AG04450 (cell line): ENCODE measurements at regions not wholly inside any gene's neighbourhood (a gene's known extent, or its start where the extent isn't known, plus 50 kb on each side); places are given as distances from the start of the nearest gene placed in this dataset.
"Not testable (repeated sequence)": the region's sequence is repeated elsewhere in the genome, so short reads cannot be mapped to it uniquely, and the experiment has no call there.

Experiments
- CTCF ChIA-PET: fragments of 300-600, 350-600 bp; formaldehyde crosslinking; extraction: SDS; loops from one replicate; lab custom pipeline; 2022; ENCODE audit warnings: antibody characterized with exemption, inconsistent platforms; lab: Charles Lee
- POLR2A ChIA-PET: fragments of 350-600 bp; formaldehyde crosslinking; extraction: SDS; loops from one replicate; lab custom pipeline; 2021; ENCODE audit warnings: antibody characterized with exemption, inconsistent platforms; lab: Yijun Ruan, JAX
- DNase-seq: peaks from one replicate; pipeline ENCODE4 v3.0.0-alpha.2; 2011; ENCODE audit warnings: low read depth, low spot score
- H3K27ac ChIP-seq: one replicate; pipeline ENCODE4 v1.5.1; 2012; ENCODE audit warnings: low read depth, low read length, control low read depth
- H3K27me3 ChIP-seq: one replicate; pipeline ENCODE4 v1.6.0; 2012; ENCODE audit warnings: low read length; ENCODE audit not compliant: control insufficient read depth, insufficient read depth
- H3K4me3 ChIP-seq: 2 replicates; pipeline ENCODE4 v1.5.1; 2011; ENCODE audit warnings: mild to moderate bottlenecking, low read depth, low read length, control low read depth
- H3K9me3 ChIP-seq: 2 replicates; pipeline ENCODE4 v1.5.1; 2012; ENCODE audit warnings: low read length; ENCODE audit not compliant: control insufficient read depth, insufficient read depth
- CTCF ChIP-seq: IDR thresholded peaks from 2 replicates; pipeline ENCODE4 v1.5.1; 2011; ENCODE audit warnings: low read depth, low read length, control low read depth, inconsistent platforms

GRCh38 chr18:976393-977128 lies 71.9 kb downstream of the ADCYAP1 start:
- H3K27me3 ChIP-seq, DNase-seq, H3K4me3 ChIP-seq, H3K9me3 ChIP-seq, CTCF ChIA-PET, H3K27ac ChIP-seq, POLR2A ChIA-PET: not testable (repeated sequence)

GRCh38 chr18:977327-977726 lies 72.7 kb downstream of the ADCYAP1 start:
- peaks cover 14% of the 10 kb centered on the region; the same call in 1 of the 2 replicates for H3K9me3 ChIP-seq
- CTCF ChIA-PET, H3K4me3 ChIP-seq, DNase-seq, H3K27ac ChIP-seq, POLR2A ChIA-PET, H3K27me3 ChIP-seq: not testable (repeated sequence)

- POLR2A ChIA-PET, H3K27ac ChIP-seq, H3K4me3 ChIP-seq, H3K27me3 ChIP-seq, DNase-seq: not testable (repeated sequence)
- CTCF ChIA-PET, result interaction anchor here (1.4 kb wide), 1 partner anchor 16 kb away, joined by 4 read pairs; no protein-coding TSS in a partner anchor
- peaks cover 17% of the 10 kb centered on the region; the same call in 1 of the 2 replicates for H3K9me3 ChIP-seq
These were observed 73.1 kb downstream of the ADCYAP1 start for GRCh38 chr18:977732-978131.

GRCh38 chr18:980586-980985 lies 75.9 kb downstream of the ADCYAP1 start:
- no peak for DNase-seq
- ChIA-PET POLR2A (no interaction called here), CTCF (no interaction called here)
- TF ChIP-seq CTCF, result no peak
- peaks cover 17% of the 10 kb centered on the region; the same call in 1 of the 2 replicates for H3K9me3 ChIP-seq
- H3K4me3 ChIP-seq, result no peak overlapping the region
- H3K27me3 ChIP-seq, result no peaks in the 10 kb centered on the region
- H3K27ac ChIP-seq, result no peak overlapping the region

- H3K27ac ChIP-seq, result no peak overlapping the region
- ChIA-PET CTCF (no interaction called here), POLR2A (no interaction called here)
- no peak for DNase-seq
- no peak overlapping the region for H3K4me3 ChIP-seq
- no peak for TF ChIP-seq CTCF
- peaks cover 20% of the 10 kb centered on the region for H3K9me3 ChIP-seq
- no peaks in the 10 kb centered on the region for H3K27me3 ChIP-seq
These were observed 79.3 kb downstream of the ADCYAP1 start for GRCh38 chr18:984004-984403.

- no peak for TF ChIP-seq CTCF
- POLR2A ChIA-PET, result no interaction called here
- CTCF ChIA-PET, result no interaction called here
These were observed 80.6 kb downstream of the ADCYAP1 start for GRCh38 chr18:985212-985661.

More at GRCh38 chr18:985212-985661, 80.6 kb downstream of the ADCYAP1 start:
- H3K27me3 ChIP-seq, result no peaks in the 10 kb centered on the region
- peaks cover 16% of the 10 kb centered on the region for H3K9me3 ChIP-seq
- DNase-seq, result no peak
- H3K4me3 ChIP-seq, result no peak overlapping the region
- no peak overlapping the region for H3K27ac ChIP-seq
